NCI-H2171 treated with DMSO at 0.1 percent for 48 hours (cell line): ENCODE measurements at regions not wholly inside any gene's neighbourhood (a gene's known extent, or its start where the extent isn't known, plus 50 kb on each side); places are given as distances from the start of the nearest gene placed in this dataset.

Experiments used
- DNase-seq: peaks from one replicate; lab custom pipeline; 2025; lab: John Stamatoyannopoulos, UW

- DNase-seq, result no peak
Observed at GRCh38 chr1:29465755-29466154, 229.4 kb downstream of the PTPRU start.

DNA sequence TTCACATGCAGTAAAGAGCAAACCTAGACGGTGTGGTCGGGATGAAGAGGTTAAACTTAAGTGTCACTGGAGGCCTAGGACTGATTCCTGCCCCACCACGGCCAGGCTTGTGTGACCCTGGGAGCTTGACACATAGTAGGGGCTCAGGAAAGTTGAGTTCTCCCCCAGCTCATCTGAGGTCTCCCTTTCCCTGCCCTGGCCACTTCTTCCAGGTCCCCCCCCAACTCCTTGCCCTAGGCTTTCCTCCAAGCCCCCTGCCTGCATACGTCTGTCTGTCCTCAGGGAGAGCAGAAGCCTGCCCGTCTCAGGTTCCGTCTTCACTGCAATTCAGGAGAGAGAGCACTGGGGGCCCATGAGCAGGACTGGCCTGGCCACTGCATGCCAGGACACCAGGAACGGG, 225.8 kb downstream of the PTPRU start:
- no peak for DNase-seq

DNA sequence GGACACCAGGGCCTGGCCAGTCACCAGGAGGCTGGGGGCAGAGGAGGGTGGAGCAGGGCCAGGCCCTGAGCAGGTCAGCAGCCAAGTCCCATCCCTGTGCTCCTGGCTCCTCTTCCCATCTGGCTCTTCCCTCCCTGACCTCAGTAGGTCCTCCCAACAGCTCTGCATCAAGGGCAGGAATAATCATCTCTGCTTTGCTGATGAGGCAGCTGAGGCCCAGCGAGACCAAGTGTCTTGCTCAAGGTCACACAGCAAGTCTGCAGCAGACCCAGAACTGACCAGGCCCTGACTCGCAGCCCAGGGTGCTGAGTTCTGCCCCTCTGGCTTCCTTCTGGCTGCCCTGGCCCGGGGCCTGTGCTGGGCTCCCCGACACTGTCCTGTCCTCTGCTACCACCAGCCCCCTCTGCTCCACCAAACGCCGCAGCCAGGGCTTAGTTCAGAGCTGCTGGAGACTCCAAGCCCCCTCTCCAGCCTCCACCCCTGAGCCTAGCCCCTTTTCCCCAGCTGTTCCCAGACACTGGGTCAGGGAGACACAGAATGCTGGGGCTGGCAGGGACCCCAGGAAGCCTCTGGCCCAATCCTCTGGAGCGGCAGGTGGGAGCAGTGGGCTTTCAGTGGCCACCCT, 224.9 kb downstream of the PTPRU start:
- DNase-seq, result no peak

GRCh38 chr1:29460694-29461093, 224.4 kb downstream of the PTPRU start:
- DNase-seq, result no peak

DNA sequence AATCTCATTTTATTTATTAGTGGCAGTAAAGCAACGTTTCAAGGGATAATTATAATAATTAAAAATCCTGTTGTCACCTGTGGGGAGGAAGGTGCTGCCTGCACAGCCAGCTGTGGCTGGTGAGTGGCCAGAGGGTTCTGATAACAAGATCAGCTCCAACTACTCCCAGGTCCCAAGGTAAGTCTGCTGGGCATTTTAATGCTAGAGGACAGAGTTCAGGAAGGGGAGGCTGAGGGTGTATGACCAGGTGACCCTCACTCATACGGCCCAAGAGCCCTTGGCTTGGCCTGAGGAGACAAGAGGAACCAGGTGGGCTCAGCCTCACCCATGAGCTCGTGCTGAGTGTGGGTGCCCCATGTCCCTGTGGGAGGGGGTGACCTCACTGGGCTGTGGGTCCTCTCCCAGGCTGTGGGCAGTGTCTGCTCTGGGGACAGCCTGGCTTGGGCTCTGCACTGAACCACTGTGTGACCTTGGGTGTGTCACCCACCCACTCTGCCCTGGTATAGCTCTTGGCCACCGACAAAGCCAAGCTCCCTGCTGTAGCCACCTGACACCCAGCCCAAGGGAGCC, 223.8 kb downstream of the PTPRU start:
- no peak for DNase-seq

GRCh38 chr1:29459620-29459945, 223.3 kb downstream of the PTPRU start:
- no peak for DNase-seq

DNA sequence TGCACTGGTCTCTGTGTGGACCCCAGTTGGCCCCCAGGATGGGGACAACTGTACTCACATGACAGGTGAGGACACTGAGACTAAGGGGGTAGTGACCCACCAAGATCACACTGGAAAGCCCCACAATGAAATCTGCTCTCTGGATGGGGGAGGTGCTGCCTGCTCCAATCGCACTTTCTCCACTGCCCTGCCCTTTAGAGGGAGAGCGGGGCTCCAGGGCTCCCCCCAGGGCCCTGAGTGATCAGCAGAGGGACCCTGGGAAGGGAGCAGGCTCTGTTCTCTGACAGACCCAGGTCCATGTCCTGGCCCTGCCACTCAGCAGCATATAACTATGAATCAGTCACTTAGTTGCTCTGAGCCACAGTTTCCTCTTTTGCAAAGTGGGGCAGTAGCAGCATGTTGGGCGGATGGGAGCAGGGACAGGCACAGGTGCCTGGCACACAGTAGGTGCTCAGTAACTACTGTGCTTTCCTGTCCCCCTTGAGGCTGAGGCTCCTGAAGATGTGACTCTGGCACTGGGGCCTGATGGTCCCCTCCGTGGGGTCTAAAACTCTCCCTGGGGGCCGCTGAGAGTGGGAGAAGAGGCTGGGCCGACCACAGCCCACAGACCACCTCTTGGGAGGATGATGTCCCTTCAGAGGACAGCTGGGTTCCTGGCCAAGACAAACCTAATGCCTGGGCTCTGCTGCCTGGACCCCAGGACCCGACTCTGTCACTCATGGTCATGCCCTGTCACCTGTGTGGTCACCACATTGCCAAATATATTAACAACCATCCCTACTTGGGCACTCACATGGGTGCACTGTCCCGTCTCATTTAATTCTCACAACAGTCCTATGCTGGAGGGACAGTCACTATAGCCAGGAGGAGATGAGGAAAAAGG, 222.7 kb downstream of the PTPRU start:
- DNase-seq, result no peak

GRCh38 chr1:29457496-29458368, 221.4 kb downstream of the PTPRU start:
- DNase-seq, result peak; percentile 66

GRCh38 chr1:29456685-29457435, 220.5 kb downstream of the PTPRU start:
- no peak for DNase-seq

DNA sequence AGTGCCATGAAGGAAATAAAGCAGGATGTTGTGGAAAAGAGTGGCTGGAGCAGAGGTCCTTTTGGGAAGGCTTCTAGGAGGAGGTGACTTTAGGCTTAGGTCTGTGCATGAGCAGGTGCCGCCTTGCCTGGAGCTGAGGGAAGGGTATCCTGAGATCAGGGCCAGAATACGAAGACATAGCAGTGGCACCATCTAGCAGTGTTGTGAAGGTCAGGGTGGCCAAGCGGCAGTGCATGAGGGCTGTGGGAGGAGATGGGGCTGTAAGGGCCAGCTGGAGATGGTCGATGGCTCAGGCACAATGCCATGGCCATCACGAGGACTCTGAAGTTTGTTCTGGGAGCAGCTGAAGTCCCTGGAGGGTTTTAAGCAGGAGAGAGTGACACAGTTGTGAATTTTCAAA, 219.5 kb downstream of the PTPRU start:
- DNase-seq, result no peak

- DNase-seq, result no peak
Observed at GRCh38 chr1:29454616-29455380, 218.5 kb downstream of the PTPRU start.

- DNase-seq, result peak; percentile 38
Observed at GRCh38 chr1:29453502-29454240, 217.3 kb downstream of the PTPRU start.

DNA sequence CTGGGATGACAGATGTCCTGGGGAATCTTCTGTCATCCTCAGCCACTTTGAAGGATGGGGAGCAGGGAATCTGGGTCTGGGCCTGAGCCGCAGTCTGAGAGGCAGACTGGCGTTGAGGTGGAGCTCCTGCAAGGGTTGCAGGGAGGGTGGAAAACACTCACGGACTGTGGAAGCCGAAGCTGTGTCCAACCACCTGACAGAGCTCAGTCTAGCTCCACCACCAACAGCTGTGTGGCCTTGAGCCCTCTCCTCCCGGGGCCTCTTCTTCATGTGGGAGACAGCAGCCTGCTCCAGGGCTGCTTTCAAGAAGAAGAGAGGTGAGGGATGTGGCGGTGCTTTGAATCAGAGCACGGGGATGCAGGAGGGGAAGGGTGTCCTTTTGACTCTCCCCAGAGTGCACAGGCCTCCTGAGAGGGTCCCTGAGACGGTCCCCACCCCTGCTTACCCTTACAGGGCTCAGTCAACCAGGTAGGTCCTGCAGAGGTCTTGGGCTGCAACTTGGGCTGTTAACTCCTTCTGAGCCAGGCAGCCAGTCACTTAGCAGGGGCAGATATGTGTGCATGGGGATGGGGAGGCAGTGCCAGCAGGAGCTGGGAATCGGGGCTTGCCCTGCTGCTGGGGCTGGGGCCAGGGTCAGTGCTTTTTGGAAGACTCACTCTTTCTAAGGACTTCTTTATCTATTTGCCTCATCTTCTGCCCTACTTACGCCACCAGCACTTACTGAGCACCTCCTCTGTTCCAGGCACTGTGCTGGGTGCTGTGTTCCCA, 216.3 kb downstream of the PTPRU start:
- no peak for DNase-seq

GRCh38 chr1:29451368-29451892, 215.1 kb downstream of the PTPRU start:
- no peak for DNase-seq

GRCh38 chr1:29450591-29450990, 214.3 kb downstream of the PTPRU start:
- DNase-seq, result no peak

- no peak for DNase-seq
Observed at GRCh38 chr1:29448456-29449235, 212.3 kb downstream of the PTPRU start.

- no peak for DNase-seq
Observed at GRCh38 chr1:29447368-29447767, 211.0 kb downstream of the PTPRU start.
